ENCODE measurements at regions not wholly inside any gene's neighbourhood (a gene's known extent, or its start where the extent isn't known, plus 50 kb on each side); places are given as distances from the start of the nearest gene placed in this dataset.

DNA sequence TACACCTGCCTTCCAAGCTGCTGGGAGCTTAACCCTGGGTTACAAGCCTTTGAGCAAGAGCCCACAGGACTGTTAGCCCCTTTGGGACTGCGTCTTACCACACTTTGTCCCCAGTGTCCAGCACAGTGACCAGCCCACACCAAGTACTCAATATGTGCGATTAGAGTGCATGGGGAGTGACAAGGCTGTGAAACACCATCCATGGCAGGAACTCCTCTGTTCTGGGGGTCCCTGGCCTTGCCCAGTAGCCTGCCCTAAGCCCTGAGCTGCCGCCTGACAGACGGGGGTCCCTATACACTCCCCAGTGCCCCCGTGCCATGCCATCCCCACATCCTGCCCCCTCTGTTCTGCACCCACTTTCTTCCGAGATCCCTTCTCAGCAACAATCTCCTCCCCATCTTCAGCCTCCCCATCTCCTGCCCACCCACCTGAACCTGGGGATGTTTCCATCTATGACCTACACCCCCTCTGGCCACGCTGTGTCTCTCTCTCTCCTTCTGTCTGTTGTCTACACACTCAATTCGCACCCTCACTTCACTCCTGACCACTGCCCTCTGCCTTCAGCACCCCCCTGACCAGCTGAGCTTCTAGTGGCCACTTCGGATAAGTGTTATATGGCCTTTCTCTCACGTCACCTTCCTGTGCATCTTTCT, 112.9 kb upstream of the SMURF2 start:
- TF ChIP-seq, protein P1, sequence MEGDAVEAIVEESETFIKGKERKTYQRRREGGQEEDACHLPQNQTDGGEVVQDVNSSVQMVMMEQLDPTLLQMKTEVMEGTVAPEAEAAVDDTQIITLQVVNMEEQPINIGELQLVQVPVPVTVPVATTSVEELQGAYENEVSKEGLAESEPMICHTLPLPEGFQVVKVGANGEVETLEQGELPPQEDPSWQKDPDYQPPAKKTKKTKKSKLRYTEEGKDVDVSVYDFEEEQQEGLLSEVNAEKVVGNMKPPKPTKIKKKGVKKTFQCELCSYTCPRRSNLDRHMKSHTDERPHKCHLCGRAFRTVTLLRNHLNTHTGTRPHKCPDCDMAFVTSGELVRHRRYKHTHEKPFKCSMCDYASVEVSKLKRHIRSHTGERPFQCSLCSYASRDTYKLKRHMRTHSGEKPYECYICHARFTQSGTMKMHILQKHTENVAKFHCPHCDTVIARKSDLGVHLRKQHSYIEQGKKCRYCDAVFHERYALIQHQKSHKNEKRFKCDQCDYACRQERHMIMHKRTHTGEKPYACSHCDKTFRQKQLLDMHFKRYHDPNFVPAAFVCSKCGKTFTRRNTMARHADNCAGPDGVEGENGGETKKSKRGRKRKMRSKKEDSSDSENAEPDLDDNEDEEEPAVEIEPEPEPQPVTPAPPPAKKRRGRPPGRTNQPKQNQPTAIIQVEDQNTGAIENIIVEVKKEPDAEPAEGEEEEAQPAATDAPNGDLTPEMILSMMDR (IDR thresholded peaks at IDR 0.05; ENCODE audit: unreplicated experiment): no peak
- H3K36me3 Mint-ChIP-seq (ENCODE audit: insufficient read depth): no peaks in the 10 kb centered on the region
- peaks cover 7% of the 10 kb centered on the region for H3K4me1 Mint-ChIP-seq (ENCODE audit: low read depth)
- no peaks in the 10 kb centered on the region for H3K9me3 Mint-ChIP-seq (ENCODE audit: low read depth)
- H3K4me3 Mint-ChIP-seq (ENCODE audit: low read depth): no peak overlapping the region
- H3K27me3 Mint-ChIP-seq: peaks cover 39% of the 10 kb centered on the region
- peak overlapping the region; percentile 41 for H3K27ac Mint-ChIP-seq
- no peak for DNase-seq (ENCODE audit: low spot score, unreplicated experiment)

DNA sequence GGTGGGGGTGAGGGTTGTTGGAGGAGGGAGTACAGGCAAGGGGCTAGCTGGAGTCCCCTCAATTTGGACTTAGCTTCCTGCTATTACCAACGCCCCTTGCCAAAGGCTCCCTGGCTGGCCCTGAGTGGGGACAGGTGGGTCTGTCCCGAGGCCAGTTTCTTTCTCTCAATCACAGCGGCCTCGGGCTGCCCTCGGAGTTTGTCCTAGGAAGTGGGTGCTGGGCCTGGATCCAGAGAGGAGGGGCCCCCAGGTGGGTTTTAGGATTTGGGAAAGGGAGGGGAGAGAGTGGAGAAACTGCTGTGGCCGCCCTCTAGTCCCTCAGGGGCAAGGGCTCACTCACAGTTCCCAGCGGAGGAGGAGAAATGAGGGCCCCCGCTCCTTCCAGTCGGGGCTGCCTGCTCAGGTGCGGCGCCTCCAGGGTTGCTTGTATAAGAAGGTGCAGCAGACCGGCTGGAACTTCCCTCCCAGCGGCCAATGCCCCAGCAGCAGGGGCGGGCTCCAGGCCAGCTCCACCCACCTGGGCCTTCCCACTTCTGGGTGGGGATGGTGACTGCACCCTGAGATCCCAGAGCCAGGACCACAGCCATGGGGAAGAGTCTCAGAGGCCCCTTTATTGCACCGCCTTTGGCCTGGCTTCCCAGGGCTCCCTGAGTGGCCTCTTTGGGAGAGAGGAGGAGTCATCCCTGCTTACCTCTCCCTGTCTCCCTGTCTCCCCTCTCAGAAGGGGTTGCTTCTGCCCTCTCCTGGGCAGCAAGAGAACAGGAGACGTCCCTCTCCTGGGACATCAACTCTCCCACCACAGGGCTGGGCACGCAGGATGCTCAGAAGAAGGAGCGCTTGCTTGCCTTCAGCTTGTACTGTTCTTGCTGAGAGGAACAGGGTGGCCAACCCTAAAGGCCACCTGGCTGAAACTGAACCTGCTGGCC, 112.0 kb upstream of the SMURF2 start:
- Mint-ChIP-seq H3K27me3 (peaks cover 33% of the 10 kb centered on the region), H3K4me1 (ENCODE audit: low read depth) (peaks cover 5% of the 10 kb centered on the region), H3K4me3 (ENCODE audit: low read depth) (peak overlapping the region; percentile 81), H3K9me3 (ENCODE audit: low read depth) (no peaks in the 10 kb centered on the region), H3K36me3 (ENCODE audit: insufficient read depth) (peaks cover 3% of the 10 kb centered on the region), H3K27ac (peak overlapping the region; percentile 86)
- DNase-seq (ENCODE audit: low spot score, unreplicated experiment): peak; percentile 72
- TF ChIP-seq, protein P1 (IDR thresholded peaks at IDR 0.05; ENCODE audit: unreplicated experiment): peak; percentile 53

DNA sequence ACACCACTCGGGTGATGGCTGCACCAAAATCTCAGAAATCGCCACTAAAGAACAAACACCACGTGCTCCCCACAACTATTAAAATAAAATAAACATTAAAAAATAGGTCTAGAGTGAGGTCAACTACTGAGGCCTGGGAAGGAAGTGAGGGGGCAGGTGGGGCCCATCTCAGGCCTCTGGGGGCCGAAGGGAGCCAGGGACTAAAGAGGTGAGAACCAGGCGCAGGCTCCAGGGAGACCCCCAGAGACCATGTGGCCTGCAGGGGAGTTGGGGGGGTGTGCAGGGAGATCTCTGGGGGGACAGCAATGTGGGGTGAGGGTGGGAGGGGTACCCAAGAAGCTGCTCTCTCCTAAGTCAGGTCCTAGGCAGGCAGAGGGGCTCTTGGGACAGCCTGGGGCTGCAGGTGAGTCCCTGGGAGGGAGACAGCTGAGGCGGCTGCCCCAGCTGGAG, 111.3 kb upstream of the SMURF2 start:
- TF ChIP-seq, protein P1 (IDR thresholded peaks at IDR 0.05; ENCODE audit: unreplicated experiment): no peak
- DNase-seq (ENCODE audit: low spot score, unreplicated experiment): no peak
- Mint-ChIP-seq H3K4me1 (ENCODE audit: low read depth) (peaks cover 5% of the 10 kb centered on the region), H3K4me3 (ENCODE audit: low read depth) (peak overlapping the region; percentile 81), H3K27ac (no peak overlapping the region), H3K27me3 (peaks cover 29% of the 10 kb centered on the region), H3K9me3 (ENCODE audit: low read depth) (no peaks in the 10 kb centered on the region), H3K36me3 (ENCODE audit: insufficient read depth) (peaks cover 3% of the 10 kb centered on the region)

DNA sequence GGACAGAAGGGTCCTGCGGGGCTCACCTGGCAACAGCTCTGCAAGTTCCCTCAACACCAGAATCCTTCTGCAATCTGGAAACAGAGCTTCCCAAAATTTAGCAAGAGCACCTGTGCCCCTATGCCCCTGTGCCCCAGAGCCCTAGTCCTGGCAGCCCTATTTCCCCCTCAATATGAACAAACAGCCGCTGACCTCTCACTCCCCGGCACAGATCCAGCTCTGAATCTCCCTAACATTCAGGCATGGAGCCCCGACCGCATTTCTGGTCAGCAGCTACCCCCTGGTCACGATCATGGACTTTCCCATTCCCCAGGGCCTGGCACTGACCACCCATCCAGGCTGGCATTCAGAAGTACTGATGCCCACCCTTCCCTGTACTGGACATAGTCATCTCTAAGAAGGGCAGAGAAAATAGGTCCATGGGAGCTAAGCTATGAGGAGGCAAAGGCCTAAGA, 110.8 kb upstream of the SMURF2 start:
- Mint-ChIP-seq H3K27me3 (peaks cover 24% of the 10 kb centered on the region), H3K36me3 (ENCODE audit: insufficient read depth) (peaks cover 3% of the 10 kb centered on the region), H3K9me3 (ENCODE audit: low read depth) (no peaks in the 10 kb centered on the region), H3K4me3 (ENCODE audit: low read depth) (peak overlapping the region; percentile 45), H3K27ac (no peak overlapping the region), H3K4me1 (ENCODE audit: low read depth) (peaks cover 4% of the 10 kb centered on the region)
- DNase-seq (ENCODE audit: low spot score, unreplicated experiment): no peak
- TF ChIP-seq, protein P1 (IDR thresholded peaks at IDR 0.05; ENCODE audit: unreplicated experiment): no peak

All from progenitor cell of endocrine pancreas (in vitro differentiated cells).